HL-60/S4 (cell line): ENCODE measurements at regions not wholly inside any gene's neighbourhood (a gene's known extent, or its start where the extent isn't known, plus 50 kb on each side); places are given as distances from the start of the nearest gene placed in this dataset.
"Not testable (repeated sequence)": the region's sequence is repeated elsewhere in the genome, so short reads cannot be mapped to it uniquely, and the experiment has no call there.

Experiments
- in situ Hi-C: fragments of 300-500 bp; cut with MboI; formaldehyde crosslinking; loops from 2 replicates; pipeline ENCODE4 v1.14.3; 2022; ENCODE audit warnings: low sequenced_read_pairs

DNA sequence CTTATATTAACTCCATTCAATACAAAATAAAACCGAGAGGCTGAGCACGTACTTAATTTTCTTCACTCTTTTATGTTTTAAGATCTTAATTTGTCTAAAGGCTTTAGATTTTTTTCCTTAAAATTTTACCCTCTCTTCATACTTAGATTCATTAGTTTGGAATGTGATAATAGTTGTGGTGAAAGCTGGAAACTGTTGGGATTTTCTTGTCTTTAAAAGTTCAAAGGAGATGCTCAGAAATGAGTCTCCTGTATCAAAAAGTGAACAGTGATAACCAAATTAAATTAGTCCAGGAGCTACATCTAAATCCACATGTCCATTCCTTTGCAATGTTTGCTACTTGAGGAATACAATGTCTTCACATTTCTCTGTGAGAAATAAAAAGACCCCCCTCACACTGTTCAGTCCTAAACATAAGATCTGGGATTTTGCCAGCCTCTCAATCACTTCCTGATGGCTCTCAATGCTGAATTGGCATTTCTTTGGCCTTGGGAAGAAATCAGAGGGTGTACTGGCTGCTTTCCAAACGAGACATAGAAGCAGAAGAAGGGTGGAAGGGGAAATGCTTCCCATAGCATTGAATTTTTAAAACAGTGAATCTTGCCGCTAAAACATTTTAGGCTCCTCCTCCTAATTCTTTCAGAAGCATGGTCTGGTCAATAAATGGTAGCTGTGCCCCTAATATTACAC is 245.0 kb downstream of the SHOX2 start:
- in situ Hi-C loops: loop anchor here (25.0 kb wide), 1 partner anchor 576 kb away; no protein-coding TSS in a partner anchor

DNA sequence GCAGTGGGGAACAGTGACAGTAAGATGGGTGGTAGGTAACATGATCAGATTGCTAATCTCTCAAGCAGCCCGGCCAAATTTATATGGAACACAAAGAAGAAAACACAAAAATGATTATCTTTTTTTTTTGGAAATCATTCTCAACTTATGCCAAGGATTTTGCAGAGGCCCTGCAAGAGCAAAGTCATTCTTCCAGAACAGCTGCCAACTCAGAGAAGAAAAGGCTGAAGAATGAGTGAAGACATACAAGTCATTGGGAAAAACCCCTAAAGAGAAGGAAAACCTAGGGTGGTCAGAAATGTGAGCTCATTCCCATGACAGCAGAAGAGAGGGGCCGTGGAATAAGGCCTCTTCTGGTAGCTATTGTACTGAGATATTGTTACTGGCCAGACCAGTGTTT is 246.7 kb downstream of the SHOX2 start:
- in situ Hi-C loops: loop anchor here (25.0 kb wide), 1 partner anchor 578 kb away; no protein-coding TSS in a partner anchor

- in situ Hi-C loops: loop anchor here (25.0 kb wide), 1 partner anchor 578 kb away; no protein-coding TSS in a partner anchor
Measured at GRCh38 chr3:157858821-157859220, 247.4 kb downstream of the SHOX2 start.

DNA sequence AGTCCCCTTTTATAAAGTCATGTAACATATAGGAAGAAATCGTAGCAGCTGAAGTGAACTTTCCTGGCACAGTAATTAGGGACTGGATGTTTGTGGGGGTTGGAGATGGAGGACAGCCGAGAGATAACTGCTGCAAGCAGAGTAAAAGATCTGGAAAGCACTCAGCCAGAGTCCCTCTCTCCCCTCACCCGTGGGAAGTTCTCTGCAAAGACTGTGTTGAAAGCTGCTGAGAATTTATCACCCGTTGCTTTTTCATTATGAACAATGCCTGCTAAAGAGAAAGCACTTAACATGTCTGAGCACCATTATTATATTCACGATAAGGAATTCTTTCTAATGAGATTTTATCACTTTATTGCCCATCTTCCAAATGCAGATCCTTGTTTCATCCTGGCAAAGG is 248.8 kb downstream of the SHOX2 start:
- in situ Hi-C loops: loop anchor here (25.0 kb wide), 1 partner anchor 580 kb away; no protein-coding TSS in a partner anchor

- in situ Hi-C loops: loop anchor here (25.0 kb wide), 1 partner anchor 581 kb away; no protein-coding TSS in a partner anchor
Measured at GRCh38 chr3:157856078-157856939, 249.9 kb downstream of the SHOX2 start.

GRCh38 chr3:157845839-157846238 is 260.4 kb downstream of the SHOX2 start:
- in situ Hi-C loops: not testable (repeated sequence)

- in situ Hi-C loops: no loop called here
Measured at GRCh38 chr3:157844800-157845565, 261.2 kb downstream of the SHOX2 start.

- in situ Hi-C loops: no loop called here
Measured at GRCh38 chr3:157844216-157844615, 262.0 kb downstream of the SHOX2 start.

- in situ Hi-C loops: no loop called here
Measured at GRCh38 chr3:157841029-157841428, 265.2 kb downstream of the SHOX2 start.

- in situ Hi-C loops: no loop called here
Measured at GRCh38 chr3:157840564-157840963, 265.7 kb downstream of the SHOX2 start.

DNA sequence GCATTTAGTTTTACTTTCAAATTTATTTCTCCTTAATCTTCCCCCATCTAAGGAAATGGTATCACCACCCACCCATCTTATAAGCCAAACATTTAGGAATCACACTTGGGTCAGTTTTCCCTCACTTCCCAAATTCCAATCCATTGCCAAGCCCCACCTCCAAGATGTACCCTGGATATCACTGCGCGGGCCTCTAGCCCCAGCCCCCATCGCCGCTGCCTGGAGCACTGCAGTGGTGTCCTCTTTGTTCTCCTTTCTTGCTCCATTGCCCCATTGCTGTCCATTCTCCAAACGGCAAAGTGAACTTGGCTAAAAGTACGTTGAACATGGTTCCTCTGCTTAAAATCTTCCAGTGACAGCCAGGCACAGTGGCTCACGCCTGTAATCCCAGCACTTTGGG is 267.8 kb downstream of the SHOX2 start:
- in situ Hi-C loops: no loop called here

- in situ Hi-C loops: no loop called here
Measured at GRCh38 chr3:157837336-157837735, 268.9 kb downstream of the SHOX2 start.

DNA sequence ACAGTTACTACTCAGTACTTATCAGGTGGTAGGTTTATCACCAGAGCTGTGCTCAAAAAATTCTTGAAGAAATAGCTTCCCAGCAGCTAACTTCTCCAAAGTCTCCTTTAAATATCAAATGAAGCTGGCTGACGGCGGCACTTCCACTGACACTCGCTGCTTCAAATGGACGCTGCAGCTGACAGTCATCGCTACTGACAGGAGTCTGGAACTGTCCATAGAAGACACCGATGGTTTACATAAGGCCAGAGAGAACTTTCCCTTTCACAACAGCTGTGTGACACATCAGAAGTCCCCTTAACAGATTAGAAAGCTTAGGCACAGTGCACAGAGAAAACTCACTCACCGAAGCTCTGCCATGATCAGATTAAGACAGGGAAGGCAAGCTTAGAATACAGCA is 270.2 kb downstream of the SHOX2 start:
- in situ Hi-C loops: no loop called here

GRCh38 chr3:157832588-157832987 is 273.6 kb downstream of the SHOX2 start:
- in situ Hi-C loops: no loop called here

GRCh38 chr3:157830556-157831236 is 275.5 kb downstream of the SHOX2 start:
- in situ Hi-C loops: no loop called here

DNA sequence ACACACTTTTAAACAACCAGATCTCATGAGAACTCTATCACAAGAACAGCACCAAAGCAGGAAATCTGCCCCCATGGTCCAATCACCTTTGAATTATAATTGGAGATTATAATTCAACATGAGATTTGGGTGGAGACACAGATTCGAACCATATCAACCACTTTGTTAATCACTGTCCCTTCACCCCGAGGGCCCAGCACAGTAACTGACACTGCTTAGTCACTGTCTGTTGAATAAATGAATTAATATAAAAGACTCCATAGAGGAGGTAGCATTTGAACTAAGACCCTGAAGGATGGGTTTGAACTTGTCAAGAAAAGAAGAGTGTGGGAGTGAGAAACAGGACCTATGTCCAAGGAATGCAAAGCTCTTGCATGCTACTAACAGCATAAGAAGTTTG is 276.4 kb downstream of the SHOX2 start:
- in situ Hi-C loops: no loop called here

- in situ Hi-C loops: no loop called here
Measured at GRCh38 chr3:157824281-157824680, 281.9 kb downstream of the SHOX2 start.

GRCh38 chr3:157823050-157823449 is 283.2 kb downstream of the SHOX2 start:
- in situ Hi-C loops: no loop called here

- in situ Hi-C loops: no loop called here
Measured at GRCh38 chr3:157820157-157820517, 286.1 kb downstream of the SHOX2 start.

DNA sequence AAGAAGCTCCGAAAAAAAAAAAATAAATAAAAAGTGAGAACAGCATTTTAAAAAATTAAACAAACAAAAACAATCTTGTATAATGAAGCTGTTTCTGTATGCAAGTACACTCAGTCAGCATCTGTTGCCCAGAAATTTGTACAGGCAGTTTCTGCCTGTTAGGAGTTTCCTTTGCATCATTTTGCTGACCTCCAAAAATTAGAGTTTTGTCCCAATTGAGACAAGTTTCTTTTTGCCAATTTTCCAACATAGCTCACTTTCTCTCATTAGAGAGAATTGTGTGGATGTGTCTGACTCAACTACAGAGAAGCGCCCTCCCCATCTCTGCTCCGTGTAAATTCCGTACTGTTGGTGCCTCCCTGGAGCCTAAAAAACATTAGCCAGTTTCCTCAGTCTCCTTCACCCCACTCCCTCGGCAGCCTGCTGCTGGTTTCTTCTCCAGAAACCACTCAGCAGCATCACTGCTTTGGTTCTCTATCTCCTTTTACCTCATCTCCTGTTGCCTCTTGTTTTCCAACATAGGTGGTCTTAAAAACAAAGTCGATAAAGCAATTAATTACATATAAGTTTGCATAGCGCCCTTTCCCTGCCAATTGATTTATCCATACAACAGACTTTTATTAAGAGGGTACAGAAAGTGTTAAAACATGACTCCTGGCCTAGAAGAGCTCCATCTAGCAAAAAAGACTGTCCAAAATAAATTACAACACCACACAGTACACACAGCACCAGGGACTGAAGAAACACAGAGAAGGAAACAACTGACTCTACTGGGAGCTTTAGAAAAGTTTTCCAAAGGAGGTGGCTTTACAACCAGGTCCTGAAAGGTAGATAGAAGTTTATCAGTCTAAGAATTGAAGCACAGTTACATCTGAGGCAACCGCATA is 286.7 kb downstream of the SHOX2 start:
- in situ Hi-C loops: no loop called here
